Activated CD4-positive, alpha-beta T cell treated with anti-CD3 and anti-CD28 coated beads, Interleukin-10, Interleukin-2, amounts not matched to agents 100 ng/mL and 50 ng/mL, durations not matched to agents 16 hours and 8 hours (primary cell): ENCODE measurements at regions not wholly inside any gene's neighbourhood (a gene's known extent, or its start where the extent isn't known, plus 50 kb on each side); places are given as distances from the start of the nearest gene placed in this dataset.

ENCODE experiments used
- DNase-seq: peaks from one replicate; pipeline ENCODE4 v3.0.0-alpha.2; 2020

GRCh38 chr1:79104617-79105016 is 98.1 kb upstream of the ADGRL4 start:
- DNase-seq = no peak

DNA sequence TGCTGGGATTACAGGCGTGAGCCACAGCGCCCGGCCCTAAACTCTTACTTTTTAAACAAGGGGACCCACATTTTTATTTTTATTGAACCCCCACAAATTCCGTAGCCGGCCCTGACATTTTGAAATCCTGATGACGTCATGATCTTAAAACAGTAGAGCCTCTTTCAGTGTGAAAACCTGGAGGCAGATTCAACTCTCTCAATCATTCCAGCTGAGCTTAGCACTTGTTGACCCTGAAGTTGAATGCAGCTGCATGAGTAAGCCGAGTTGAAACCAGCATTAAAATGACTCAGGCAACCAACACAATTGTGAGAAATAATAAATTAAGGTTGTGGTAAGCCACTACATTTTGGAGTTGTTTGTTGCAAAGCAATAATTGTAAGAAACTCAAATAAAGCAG is 93.9 kb upstream of the ADGRL4 start:
- DNase-seq = no peak

DNA sequence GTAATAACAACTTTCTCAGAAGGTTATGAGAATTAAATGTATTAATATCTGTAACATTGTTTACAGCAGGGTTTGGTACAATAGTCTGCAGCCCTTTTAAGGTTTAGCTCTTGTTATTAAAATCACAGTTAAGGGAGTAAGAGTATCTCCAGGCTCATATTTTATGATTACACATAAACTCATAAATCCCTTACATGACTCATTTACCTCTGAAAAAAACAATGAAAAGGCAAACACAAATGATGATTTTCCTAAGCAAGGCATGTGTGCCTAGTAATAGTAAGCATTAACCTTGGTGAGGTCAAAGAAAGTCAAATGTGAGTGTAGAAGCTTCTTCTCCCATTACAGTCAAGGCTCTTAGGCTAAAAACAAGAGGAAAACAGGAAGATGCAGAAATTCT is 84.5 kb upstream of the ADGRL4 start:
- no peak for DNase-seq

- no peak for DNase-seq
These were observed 83.4 kb upstream of the ADGRL4 start for GRCh38 chr1:79089946-79090345.

- DNase-seq = no peak
These were observed 75.7 kb upstream of the ADGRL4 start for GRCh38 chr1:79082233-79082632.

DNA sequence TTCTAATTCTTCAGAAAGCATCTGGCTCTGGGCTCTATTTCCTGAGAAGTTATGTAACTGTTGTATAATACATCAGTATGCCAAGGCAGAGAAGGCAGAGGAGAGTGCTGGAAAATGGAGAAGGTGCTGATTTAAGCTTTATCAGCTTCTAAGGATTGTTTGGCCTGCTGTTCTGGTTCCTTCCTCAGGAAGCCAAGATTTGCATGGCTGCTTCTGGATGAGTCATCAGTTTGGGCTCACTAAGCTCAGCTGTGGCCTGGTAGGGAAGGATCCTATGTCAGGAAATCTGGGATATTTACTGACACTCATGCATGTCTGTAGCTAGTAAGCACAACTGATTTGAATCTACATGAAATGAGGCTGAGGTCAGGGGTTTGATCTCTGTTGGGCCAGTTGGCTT is 73.2 kb upstream of the ADGRL4 start:
- no peak for DNase-seq

GRCh38 chr1:79074975-79075374 is 68.4 kb upstream of the ADGRL4 start:
- DNase-seq = no peak

- DNase-seq = no peak
These were observed 63.3 kb upstream of the ADGRL4 start for GRCh38 chr1:79069828-79070227.

DNA sequence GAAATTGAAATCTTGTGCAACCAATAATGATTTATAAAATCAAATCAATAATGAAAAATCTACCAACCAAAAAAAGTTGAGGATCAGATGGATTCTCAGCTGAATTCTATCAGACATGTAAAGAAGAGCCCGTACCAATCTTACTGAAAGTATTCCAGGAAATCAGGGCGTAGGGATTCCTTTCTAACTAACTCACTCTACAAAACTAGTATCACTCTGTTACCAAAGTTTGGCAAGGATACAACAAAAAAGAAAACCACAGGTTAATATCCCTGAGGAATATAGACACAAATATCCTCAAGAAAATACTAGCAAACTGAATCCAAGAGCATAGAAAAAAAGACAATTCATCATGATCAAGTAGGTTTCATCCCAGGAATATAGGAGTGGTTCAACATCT is 52.8 kb upstream of the ADGRL4 start:
- DNase-seq = no peak
